ENCODE measurements at regions not wholly inside any gene's neighbourhood (a gene's known extent, or its start where the extent isn't known, plus 50 kb on each side); places are given as distances from the start of the nearest gene placed in this dataset.

DNA sequence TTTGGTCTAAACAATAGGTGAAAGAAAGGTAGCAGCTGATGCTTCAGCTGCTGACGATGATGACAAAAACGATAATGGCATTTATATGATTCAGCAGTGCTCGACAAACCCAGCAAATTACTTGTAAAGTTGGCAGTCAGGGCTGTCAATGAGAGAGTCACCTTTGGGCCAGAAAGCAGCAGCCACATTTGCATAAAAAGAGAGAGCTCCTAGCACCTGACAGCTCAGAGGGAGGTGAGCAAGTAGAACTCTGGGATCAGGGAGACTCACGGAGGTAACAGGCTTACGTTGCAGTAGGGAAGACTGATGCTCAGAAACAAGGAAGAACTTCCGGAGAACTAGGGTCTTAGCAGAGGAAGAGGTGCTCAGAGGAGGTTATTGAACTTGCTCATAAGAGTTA is 291.9 kb upstream of the ZFHX3 start:
- TF ChIP-seq POLR2A (IDR thresholded peaks at IDR 0.05; ENCODE audit: low read depth, low read length) (no peak), POLR2AphosphoS5 (IDR thresholded peaks at IDR 0.05; ENCODE audit: low read depth, low read length) (no peak), TAF1 (IDR thresholded peaks at IDR 0.05; ENCODE audit: borderline replicate concordance, low read depth, low read length) (no peak)
